Right ventricle myocardium superior (tissue), 1 donor: ENCODE measurements at regions not wholly inside any gene's neighbourhood (a gene's known extent, or its start where the extent isn't known, plus 50 kb on each side); places are given as distances from the start of the nearest gene placed in this dataset.

Source experiments
- ATAC-seq: fragments of 200-7000 bp; cut with Tn5 transposase; one replicate; pipeline ENCODE4 v1.9.1; 2020; ENCODE audit warnings: mild to moderate bottlenecking; ENCODE audit not compliant: poor library complexity
- DNase-seq: peaks from one replicate; pipeline ENCODE4 v3.0.0-alpha.2; 2020
- intact Hi-C: fragments of 100-400 bp; cut with DNase I; formaldehyde crosslinking; loops from one replicate; pipeline ENCODE4 v1.11.2; 2022
- donor health status: DM: no; HTN: yes; CAD: no; lungs with severe emphysema.

DNA sequence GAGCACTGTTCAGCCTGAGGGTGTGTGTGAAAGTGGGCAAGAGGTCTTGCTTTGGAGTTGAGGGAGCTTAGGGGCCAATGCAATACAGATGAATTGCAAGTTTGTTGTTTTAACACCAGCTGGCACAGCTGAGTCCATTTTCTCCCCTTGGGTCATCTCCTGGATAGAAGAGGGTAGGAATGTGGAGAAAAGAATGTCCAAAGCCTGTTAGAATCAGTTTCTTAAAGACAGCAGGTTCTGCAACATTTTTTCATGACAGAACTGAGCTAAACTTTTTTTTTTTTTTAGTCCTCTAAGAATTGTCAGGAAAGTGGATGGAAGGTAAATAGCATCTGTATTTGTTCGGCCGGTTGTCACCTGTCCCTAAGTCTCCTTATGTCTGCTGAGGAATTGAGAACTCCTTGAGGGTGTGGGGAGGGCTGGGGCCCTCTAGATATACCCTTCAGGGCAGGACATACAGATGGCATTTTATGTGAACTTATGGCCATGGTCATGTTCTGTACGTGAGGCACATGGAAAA, 211.1 kb upstream of the CADM1 start:
- intact Hi-C loops, result no loop called here
- no peak for DNase-seq
- ATAC-seq, result no peak

DNA sequence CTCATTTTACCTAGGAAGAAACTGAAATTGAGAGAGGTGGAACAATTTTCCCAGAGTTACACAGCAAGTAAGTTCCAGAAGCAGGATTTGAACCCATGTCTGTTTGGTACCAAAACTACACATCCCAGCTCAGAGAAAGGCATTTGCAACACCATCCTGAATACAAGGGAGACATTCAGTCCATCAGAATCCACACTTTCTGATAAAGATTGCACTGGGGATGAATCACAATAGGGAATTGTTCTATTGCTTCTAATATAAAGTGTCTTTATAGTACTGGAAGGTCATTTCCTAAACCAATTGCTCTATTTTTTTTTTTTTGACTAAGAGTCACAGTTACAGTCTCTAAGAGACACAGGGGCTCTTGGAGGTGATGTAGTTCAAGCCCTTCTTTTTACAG, 208.1 kb upstream of the CADM1 start:
- DNase-seq, result no peak
- ATAC-seq, result no peak
- intact Hi-C loops, result no loop called here

DNA sequence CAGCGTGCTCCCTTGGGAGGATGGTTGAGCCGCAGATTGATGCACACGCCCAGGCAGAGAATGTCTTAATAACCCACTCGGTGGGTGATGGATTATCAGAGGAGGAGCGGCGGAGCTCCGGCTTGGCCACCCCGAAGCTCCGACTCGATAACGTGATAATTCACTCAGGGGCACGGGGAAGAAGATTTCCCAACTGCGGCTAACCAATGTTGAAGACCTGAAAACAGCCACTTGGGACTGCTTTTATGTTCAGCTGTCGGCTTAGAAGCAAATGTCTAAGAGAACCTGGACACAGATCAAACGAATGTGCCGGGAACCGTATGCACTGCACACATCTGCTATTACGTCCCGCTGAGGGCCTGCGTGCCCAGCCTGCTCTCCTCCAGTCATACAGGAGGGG, 206.8 kb upstream of the CADM1 start:
- ATAC-seq (no peak), DNase-seq (no peak)
- intact Hi-C loops, result no loop called here

DNA sequence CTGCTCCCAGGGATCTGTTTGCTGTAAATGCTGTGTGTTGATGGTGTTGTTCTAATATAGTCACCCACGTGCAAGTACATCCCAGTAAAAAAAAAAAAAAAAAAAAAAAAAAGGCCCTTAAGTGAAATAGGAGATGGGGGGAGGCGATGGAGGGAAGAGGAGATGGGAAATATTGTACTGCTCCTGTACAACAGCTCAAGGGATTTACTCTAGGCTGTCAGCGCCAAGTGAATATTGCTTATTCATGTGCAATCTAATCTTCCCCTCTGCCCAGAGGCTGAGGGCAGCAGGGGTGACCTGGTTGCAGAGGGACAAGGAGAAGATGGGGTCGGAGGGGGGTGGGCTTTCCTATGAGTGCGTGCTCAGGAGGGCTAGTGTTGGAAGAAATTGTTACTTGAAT, 206.2 kb upstream of the CADM1 start:
- intact Hi-C loops, result no loop called here
- no peak for ATAC-seq
- DNase-seq, result no peak

DNA sequence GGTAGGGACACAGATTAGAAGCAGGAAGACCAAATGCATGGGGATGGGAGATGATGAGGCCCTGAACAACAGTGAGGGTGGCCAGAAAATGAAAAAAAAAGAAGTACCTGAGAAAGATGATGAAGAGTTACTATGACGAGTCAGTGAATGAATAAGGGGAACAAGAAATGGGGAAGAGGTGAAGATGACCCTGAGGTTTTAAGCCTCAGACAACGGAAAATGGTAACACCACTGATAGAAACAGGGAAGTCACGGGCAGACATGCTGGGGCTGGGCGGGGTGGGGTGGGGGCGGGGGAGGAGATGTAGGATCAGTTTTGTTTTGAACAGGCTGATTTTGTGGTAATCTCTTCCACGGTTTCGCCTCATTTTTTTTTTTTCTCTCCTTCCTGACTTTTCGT, 205.1 kb upstream of the CADM1 start:
- intact Hi-C loops, result no loop called here
- peak; percentile 45 for ATAC-seq
- no peak for DNase-seq

DNA sequence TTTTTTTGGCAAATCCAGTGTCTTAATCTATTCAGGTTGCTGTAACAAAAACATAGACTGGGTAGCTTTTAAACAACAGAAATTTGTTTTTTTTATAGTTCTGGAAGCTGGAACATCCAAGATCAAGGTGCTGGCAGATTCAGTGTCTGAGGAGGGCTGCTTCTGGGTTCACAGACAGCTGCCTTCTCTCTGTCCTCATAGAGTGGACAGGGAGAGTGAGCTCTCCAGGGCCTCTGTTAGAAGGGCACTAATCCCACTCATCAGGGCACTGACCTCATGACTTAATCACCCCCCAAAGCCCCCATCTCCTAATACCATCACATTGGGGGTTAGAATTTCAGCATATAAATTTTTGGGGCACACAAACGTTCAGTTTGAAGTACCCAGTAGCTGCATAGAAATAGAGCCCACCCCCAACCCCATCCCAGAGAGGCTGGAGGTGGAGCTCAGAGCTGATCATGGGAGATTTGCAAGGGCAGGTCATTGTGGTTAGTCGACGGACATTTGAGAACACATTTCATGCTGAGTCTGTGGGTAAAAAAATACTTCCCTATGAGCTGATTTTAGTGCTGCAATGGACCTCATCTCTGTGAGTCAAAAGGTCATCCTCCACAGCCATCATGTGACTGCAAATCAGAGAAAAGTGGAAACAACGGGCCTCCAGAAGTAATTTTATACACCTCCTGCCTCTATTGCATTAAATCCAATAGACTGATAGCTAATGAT, 203.1 kb upstream of the CADM1 start:
- ATAC-seq (peak; percentile 53), DNase-seq (no peak)
- intact Hi-C loops, result no loop called here

DNA sequence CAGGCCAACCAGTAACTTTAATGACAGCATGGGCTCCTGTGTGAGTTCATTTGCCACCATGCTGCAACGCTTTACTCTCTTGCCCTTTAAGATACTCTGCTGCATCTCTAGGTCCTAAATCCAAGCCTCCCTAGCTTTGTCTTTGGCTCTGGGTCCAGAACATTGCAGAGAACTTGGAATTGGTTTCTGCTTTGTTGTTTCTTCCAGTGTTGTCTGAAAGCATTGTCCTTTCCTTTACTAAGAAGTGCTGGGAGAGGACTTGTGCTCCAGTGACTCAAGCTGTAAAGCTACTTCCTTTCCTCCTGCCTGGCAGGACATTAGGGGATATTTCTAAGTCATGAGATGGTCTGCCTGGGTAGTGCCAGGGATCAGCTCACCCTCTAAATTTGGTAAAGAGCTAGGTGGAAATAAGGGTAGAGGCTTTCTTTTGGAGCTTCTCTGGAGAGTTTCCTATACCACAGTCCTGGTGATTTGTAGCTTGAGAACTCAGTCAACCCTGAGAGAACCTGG, 202.5 kb upstream of the CADM1 start:
- ATAC-seq (peak; percentile 22), DNase-seq (no peak)
- intact Hi-C loops, result no loop called here

DNA sequence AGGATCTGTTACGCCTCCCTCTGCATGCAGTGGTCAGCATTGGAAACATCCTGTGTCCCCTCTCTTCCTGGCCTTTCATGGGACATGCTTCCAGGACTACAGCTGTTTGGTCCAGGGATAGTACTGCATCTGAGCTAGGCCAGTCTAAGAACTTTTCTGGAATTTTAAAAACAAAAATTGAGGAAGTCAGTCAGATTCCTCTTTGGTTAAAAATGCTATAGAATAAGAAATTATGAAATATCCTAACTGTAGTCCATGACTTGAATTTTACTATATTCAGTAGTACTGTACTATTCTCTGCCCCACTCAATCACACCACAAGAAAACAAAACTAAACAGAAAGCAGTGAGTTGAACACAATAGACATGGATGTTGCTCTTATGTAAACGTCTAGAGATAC, 201.0 kb upstream of the CADM1 start:
- intact Hi-C loops, result no loop called here
- no peak for ATAC-seq

DNA sequence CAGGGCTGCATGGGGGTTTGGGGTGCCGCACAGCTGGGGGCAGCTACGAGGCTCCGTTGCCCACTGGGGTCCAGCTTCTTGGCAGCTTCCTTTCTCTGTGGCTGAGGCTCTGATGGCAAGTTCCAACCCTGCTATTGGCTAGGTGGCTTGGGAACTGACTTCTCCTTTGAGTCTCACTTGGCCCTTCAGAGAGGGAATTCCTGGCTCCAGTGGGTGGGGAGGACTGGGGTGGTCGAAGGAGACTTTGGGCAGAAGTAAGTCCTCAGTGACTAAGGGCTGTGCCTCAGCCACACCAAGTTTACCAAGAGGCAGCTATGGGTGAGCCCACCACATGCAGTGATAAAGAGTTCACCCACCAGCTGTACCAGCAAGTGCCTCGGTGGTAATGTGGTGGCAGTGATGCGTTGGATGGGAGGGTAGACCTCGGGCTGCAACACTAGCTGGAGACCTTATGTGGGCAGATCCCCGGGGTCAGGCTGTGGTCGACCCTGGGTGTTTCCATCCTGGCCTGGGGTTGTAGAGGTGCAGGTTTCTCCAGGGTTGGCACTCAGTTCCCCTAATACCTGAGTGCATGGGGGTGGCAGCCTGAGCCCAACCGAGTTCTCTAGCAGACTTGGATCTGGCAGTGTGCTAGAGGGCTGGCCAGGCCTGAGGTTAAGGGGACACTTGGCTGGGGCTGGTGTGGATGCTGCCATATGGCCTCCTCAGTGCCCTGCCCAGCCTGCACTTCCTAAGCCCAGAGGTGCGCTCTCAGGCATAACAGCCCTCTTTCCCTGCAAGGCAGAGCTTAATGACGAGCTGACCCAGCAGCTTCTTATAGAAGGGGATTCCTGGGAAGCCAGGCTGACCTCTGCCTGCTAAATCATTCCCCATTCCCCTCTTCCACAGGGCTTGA, 197.0 kb upstream of the CADM1 start:
- intact Hi-C loops, result no loop called here

More for the DNA sequence above, 201.0 kb upstream of the CADM1 start:
- no peak for DNase-seq

DNA sequence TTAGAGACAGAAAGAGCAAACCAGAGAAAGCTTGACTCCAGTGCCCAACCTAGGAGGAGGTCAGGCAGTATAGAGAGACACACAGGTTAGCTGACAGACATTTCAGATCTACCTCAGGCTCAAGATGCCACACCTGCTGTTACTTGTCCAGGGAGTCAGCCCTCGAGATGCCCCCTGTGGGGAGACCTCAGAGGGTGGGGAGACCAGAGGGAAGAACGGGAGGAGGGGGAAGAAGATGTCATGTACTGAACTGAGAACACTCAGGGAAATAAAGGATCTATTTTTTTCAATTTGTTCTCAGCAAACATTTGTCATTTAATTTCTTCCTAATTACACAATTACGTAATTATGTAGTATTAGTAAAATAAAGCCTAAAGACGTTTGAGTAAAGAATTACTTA, 196.3 kb upstream of the CADM1 start:
- peak; percentile 8 for ATAC-seq

More for the DNA sequence above, 197.0 kb upstream of the CADM1 start:
- ATAC-seq, result peak; percentile 50
- no peak for DNase-seq

DNA sequence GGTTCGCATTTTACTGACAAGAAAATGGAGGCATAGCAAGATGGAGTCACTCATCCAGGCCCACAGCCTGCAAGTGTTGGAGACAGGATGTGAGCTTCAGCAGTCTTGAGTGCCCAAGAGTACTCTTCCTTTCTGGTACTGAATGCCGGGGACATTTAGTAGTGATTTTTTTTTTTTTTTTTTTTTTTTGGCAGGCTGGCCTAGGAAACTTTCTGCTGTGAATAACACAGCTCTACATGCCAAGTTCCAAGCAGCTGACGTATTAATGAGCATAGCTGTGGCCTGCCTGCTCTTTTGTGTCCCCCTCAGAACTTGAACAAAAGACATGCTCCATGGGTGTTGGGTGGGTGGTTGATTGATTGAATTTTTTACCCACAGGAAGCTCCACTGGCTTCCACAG, 195.5 kb upstream of the CADM1 start:
- DNase-seq (no peak), ATAC-seq (peak; percentile 90)
- intact Hi-C loops, result no loop called here

More for the DNA sequence above, 196.3 kb upstream of the CADM1 start:
- DNase-seq, result no peak
- intact Hi-C loops, result no loop called here

DNA sequence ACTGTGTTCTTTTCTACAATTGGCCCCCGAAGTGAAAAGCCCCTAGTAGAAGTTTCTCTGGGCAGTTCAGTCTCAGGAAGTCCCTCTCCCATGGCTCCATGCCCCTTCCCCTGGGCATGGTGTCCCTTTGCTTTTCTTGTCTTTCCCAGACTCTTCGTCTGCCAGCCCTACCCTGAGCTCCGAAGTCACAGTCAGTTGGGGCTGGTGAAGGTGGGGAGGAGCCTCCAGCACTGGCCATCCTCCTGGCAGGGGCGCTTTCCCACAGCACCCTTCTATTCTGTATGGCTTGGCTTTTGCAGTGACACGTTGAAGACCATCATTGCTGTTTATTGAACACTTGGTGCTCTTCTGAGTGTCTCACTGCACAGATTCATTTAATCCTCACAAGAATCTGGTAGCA, 195.1 kb upstream of the CADM1 start:
- intact Hi-C loops, result no loop called here
- ATAC-seq (no peak), DNase-seq (no peak)

DNA sequence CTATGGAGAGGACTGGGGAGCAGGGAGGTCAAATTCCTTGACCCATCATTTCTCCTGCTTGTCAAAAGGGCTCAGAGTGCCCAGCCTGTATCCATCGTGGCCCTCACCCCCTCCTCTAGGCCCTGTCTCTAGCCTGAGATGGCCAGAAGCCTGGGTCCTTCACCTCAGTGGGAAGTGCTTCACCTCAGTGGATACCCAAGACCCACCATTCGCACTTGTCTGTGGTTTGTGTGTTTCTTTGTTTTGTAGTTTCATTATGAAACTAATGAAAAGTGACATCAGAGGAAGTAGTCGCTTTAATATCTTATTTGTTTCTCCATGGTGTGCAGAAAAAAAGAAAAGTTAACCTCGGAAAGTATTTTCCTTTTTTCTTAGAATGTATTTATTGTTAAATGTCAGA, 194.0 kb upstream of the CADM1 start:
- intact Hi-C loops, result no loop called here
- DNase-seq (no peak), ATAC-seq (no peak)

DNA sequence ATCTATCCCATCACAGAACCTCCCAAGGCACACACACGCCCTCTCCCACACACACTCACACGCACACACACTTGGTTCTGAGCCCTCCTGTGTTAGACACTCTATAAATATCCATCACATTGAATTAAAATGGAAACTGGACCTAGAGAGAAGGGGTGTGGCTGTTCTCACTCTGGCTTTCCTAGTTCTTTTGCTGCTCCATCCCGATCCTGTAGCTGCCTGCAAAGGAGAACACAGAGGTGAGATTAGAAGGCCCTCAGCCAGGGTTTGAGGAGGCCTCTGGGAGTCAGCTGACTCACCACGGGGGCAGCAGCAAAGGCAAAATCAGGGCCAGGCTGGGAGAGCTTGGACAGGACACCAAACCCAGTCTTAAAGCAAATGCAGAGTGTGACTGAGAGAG, 192.3 kb upstream of the CADM1 start:
- intact Hi-C loops, result no loop called here
- DNase-seq (no peak), ATAC-seq (peak; percentile 23)

DNA sequence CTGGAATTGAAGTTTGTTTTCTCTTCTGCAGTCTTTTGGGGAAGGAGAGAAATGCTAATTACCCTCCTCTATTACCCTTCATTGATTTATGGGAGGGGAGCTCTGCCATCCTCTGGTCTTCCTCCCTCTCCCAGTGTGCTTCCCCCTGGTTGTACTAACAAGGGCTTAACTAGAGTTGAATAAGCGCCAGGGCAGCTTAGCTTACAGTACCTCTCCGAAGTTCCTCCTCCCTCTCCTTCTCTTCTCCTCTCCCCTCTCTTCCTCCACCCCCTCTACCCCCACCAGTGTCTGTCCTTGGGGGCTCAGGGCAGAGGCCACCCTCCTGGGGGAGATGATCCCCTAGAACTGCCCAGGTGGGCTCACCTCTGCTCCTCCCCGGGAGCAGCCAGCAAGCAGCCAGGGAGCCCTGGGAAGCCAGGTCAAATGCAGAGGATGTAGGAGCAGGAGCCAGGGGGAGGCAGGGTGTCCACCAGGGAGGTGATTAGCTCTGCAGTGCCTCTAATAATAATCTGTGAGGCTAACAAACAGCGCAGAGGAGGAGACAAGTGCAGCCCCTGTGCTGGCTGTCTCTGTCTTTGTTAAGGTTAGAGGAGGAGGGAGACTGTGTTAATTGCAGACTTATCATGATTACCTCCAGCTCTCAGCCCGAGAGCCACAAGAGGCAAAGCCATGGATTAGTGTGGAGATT, 191.6 kb upstream of the CADM1 start:
- no peak for DNase-seq
- intact Hi-C loops, result no loop called here
- ATAC-seq, result no peak

DNA sequence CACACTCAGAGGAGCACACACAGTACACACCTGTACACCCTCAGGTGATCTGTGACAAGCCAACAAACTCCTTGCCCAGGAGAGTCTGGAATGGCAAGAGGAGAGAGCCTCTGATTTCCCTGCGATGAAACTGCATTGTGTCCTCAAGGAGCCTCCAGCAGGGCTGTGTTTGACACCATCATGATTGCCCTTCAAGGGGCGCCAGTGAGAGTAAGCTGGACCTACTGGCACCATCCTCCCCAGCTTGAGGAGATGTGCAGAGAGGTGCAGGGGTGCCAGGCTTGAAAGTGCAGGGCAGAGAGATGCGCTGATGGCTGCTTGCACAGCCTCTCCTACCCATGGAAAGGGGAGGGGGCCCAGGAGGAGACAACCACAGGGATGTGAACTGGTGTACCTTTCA, 188.8 kb upstream of the CADM1 start:
- intact Hi-C loops, result no loop called here
- ATAC-seq, result no peak

DNA sequence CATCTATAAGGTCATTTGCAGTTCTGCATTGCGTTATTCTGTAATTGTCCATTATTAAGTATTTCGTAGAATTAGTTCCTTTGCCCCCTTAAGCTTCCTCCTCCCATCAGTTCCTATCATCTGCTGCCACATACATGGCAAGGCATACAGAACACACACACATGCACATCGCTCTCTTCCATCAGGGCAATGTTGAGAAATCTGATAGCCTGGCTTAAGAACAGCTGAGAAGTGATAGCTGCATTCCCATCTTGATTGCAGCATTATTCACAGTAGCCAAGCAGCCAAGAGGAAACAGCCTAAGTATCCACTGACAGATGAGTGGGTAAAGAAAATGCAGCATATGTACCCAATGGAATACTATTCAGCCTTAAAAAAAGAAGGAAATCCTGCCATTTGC, 186.8 kb upstream of the CADM1 start:
- intact Hi-C loops, result no loop called here
- no peak for ATAC-seq
- no peak for DNase-seq

More for the DNA sequence above, 188.8 kb upstream of the CADM1 start:
- no peak for DNase-seq

DNA sequence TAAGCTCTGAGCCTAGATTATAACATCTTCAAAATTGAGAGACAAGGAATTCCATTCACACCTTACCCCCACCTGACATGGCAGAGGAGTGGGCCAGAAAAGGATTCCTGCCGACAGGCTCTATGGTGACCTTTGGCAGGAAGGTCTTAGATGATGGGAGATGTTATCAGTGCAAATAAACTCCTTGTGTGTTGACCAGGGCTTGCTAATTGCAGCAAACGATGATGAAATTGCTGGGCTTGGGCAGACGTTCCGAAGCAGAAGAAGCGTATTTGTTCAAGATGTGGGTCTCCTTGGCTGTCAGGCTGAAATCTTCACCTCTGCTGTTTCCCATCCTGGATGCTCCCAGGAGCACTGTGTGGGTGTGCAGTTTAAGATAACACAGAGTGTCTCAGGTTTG, 183.7 kb upstream of the CADM1 start:
- intact Hi-C loops, result no loop called here
- DNase-seq, result no peak
- ATAC-seq, result no peak

DNA sequence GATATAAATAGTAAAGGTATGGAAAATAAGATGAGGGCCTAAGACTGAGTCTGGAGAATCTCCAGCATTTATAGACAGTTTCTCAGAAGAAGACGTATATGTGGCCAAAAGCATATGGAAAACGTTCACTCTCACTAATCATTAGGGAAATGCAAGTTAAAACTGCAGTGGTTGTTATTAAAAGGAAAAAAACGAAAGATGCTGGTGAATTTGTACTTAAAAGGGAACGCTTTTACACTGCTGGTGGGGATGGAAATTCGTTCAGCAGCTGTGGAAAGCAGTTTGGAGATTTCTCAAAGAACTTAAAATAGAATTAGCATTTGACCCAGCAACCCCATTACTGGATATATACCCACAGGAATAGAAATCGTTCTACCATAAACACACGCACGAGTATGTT, 180.5 kb upstream of the CADM1 start:
- DNase-seq, result no peak
- no peak for ATAC-seq
- intact Hi-C loops, result no loop called here
